ENCODE measurements at regions not wholly inside any gene's neighbourhood (a gene's known extent, or its start where the extent isn't known, plus 50 kb on each side); places are given as distances from the start of the nearest gene placed in this dataset.

DNA sequence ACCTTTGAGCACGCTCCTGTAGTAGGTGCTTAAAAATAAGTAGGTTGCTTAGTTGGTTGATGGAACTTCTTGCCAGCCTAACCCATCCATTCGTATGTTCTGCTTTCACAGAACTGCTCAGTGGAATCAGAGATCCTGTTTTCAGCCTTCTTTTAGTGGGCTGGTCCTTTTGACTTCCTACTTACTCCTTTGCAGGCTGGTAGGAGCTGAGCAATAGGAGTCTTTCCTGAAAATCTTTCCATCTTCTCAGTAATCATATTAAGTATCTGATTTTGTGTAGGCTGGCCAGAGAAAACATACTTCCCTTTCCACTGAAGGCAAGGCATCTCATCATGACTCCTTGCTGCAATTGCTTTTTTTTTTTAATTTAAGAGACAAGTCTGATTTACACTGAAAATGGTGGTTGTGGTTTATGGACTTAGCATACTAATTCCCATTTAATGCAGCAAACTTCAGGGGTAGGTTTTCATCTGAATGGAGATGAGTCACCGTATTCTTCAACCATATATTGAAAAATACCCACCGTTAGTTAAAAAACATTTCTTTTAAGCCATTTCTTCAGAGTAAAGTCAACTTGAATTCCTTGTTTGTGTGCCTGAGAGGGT, 208.0 kb downstream of the ZNF365 start (continued):
- TF ChIP-seq REST (IDR thresholded peaks at IDR 0.05; ENCODE audit: unreplicated experiment) (no peak), ETS1 (IDR thresholded peaks at IDR 0.05) (no peak)

- H3K4me1 Mint-ChIP-seq = no peaks in the 10 kb centered on the region
- no peak overlapping the region for H3K27ac ChIP-seq (ENCODE audit: low read depth)
- no peak for ATAC-seq
- TF ChIP-seq ZNF114 (CRISPR knock-in tag; IDR thresholded peaks at IDR 0.05) = no peak
- no peak for TF ChIP-seq STAT1 (IDR thresholded peaks at IDR 0.05; ENCODE audit: unreplicated experiment)
- no peak for TF ChIP-seq JUNB (IDR thresholded peaks at IDR 0.05; ENCODE audit: unreplicated experiment)
- TF ChIP-seq ZNF331 (CRISPR knock-in tag; IDR thresholded peaks at IDR 0.05; ENCODE audit: low read depth) = no peak
- TF ChIP-seq ETS1 (IDR thresholded peaks at IDR 0.05) = no peak
- no peak for TF ChIP-seq REST (IDR thresholded peaks at IDR 0.05; ENCODE audit: unreplicated experiment)
- TF ChIP-seq POLR2AphosphoS5 (IDR thresholded peaks at IDR 0.05; ENCODE audit: low read depth) = no peak
- no peak for TF ChIP-seq EZH2phosphoT487 (IDR thresholded peaks at IDR 0.05; ENCODE audit: unreplicated experiment)
- TF ChIP-seq EZH2 (IDR thresholded peaks at IDR 0.05; ENCODE audit: low read depth, unreplicated experiment) = no peak
- TF ChIP-seq CREB1 (CRISPR knock-in tag; IDR thresholded peaks at IDR 0.05; ENCODE audit: low read depth) = no peak
- no peak for TF ChIP-seq CTCF (conservative IDR thresholded peaks at IDR 0.05; ENCODE audit: low read depth in 2 of 2)
Measured at GRCh38 chr10:62582804-62583208, 208.6 kb downstream of the ZNF365 start.

More at GRCh38 chr10:62582804-62583208, 208.6 kb downstream of the ZNF365 start:
- Histone ChIP-seq H3K27me3 (ENCODE audit: insufficient read depth) (no peaks in the 10 kb centered on the region), H3K4me3 (no peak overlapping the region), H2AFZ (no peak overlapping the region), H4K20me1 (replicated peaks; ENCODE audit: insufficient read depth) (no peaks in the 10 kb centered on the region), H3F3A (replicated peaks; ENCODE audit: low read depth) (no peaks in the 10 kb centered on the region), H3K36me3 (ENCODE audit: insufficient read depth) (no peaks in the 10 kb centered on the region), H3K4me2 (no peak overlapping the region), H3K9me2 (ENCODE audit: insufficient read depth) (peaks cover 15% of the 10 kb centered on the region; the same call in 1 of the 2 replicates), H3K79me2 (replicated peaks; ENCODE audit: insufficient read depth) (no peaks in the 10 kb centered on the region), H3K4me1 (ENCODE audit: insufficient read depth) (no peaks in the 10 kb centered on the region)
- H3K9me3 Mint-ChIP-seq = no peaks in the 10 kb centered on the region
- DNase-seq (ENCODE audit: low spot score) = no peak
- H3K4me3 Mint-ChIP-seq = no peak overlapping the region
- H3K27me3 Mint-ChIP-seq (ENCODE audit: insufficient read depth, low read depth, poor library complexity) = no peaks in the 10 kb centered on the region
- no peaks in the 10 kb centered on the region for H3K36me3 Mint-ChIP-seq (ENCODE audit: low read depth)
- H3K27ac Mint-ChIP-seq = no peak overlapping the region
